Vagina (tissue), 2 donors: ENCODE measurements at regions not wholly inside any gene's neighbourhood (a gene's known extent, or its start where the extent isn't known, plus 50 kb on each side); places are given as distances from the start of the nearest gene placed in this dataset.

Source experiments
- POLR2A ChIP-seq, 2 donors: fragments of 450-650 bp; IDR thresholded peaks; one replicate each; pipeline ENCODE4 v1.6.1; 2017; ENCODE audit warnings: antibody characterized with exemption in 2 of 2, mild to moderate bottlenecking in 2 of 2, moderate library complexity in 2 of 2
- POLR2AphosphoS5 ChIP-seq, 2 donors: sonication (generic); formaldehyde crosslinking; IDR thresholded peaks; one replicate each; pipeline ENCODE4 v1.9.0; 2017; ENCODE audit warnings: antibody characterized with exemption in 2 of 2, mild to moderate bottlenecking in 2 of 2, low read depth in 1 of 2; ENCODE audit not compliant: insufficient read depth in 1 of 2
- TF ChIP-seq, protein P1 (sequence below), 3 experiments: fragments of 450-650 bp in 2 of 3; fragments of 200-600 bp in 1 of 3; sonication (generic) in 1 of 3; IDR thresholded peaks; one replicate each; pipeline ENCODE4 v1.5.1; 2017 to 2019; ENCODE audit warnings: antibody characterized with exemption in 3 of 3, mild to moderate bottlenecking in 2 of 3, moderate library complexity in 2 of 3

DNA sequence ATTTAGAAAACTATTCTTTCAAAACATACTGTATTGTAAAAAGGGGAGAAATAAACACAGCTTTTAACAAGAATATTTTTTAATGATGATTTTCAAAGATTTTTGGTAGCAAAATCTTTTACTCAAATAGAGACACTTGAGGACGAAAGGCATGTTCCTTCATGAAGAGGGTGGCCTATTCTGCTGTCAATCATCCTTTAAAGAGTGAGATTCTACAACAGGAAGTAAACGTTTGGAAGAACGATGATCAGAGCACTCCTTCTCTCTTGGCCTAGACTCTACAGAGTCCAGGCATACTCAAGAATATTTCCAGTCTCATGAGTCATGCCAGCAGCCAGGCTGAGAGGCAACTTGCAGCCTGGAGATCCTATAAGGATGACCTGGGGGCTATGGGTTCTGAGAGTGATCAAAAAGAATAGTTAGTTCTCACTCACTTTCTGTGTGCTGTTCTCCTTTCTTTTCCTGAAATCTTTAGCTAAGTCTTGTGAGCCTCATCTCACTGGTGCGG is 62.4 kb upstream of the TCF4 start:
- TF ChIP-seq, protein P1, sequence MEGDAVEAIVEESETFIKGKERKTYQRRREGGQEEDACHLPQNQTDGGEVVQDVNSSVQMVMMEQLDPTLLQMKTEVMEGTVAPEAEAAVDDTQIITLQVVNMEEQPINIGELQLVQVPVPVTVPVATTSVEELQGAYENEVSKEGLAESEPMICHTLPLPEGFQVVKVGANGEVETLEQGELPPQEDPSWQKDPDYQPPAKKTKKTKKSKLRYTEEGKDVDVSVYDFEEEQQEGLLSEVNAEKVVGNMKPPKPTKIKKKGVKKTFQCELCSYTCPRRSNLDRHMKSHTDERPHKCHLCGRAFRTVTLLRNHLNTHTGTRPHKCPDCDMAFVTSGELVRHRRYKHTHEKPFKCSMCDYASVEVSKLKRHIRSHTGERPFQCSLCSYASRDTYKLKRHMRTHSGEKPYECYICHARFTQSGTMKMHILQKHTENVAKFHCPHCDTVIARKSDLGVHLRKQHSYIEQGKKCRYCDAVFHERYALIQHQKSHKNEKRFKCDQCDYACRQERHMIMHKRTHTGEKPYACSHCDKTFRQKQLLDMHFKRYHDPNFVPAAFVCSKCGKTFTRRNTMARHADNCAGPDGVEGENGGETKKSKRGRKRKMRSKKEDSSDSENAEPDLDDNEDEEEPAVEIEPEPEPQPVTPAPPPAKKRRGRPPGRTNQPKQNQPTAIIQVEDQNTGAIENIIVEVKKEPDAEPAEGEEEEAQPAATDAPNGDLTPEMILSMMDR (IDR thresholded peaks at IDR 0.05), result no peak
- TF ChIP-seq POLR2AphosphoS5 (IDR thresholded peaks at IDR 0.05; ENCODE audit: insufficient read depth in 1 of 2, low read depth in 1 of 2), result no peak
- no peak for TF ChIP-seq POLR2A (IDR thresholded peaks at IDR 0.05)
